GM12878 (cell line): ENCODE measurements at regions not wholly inside any gene's neighbourhood (a gene's known extent, or its start where the extent isn't known, plus 50 kb on each side); places are given as distances from the start of the nearest gene placed in this dataset.

Source experiments
- ATF3 ChIP-seq: IDR thresholded peaks from 2 replicates; pipeline ENCODE4 v1.6.1; 2011; ENCODE audit warnings: low read depth, mild to moderate bottlenecking, low read length, moderate library complexity, borderline replicate concordance; ENCODE audit errors: extremely low read depth
- CEBPZ ChIP-seq: fragments of 150-350 bp; IDR thresholded peaks from 2 replicates; pipeline ENCODE4 v1.6.1; 2016; ENCODE audit warnings: low read depth, low read length
- CTCF ChIP-seq, 3 experiments: IDR thresholded peaks in 2 of 3; conservative IDR thresholded peaks in 1 of 3; 2 replicates each; pipeline ENCODE4 v1.5.1; 2011; ENCODE audit warnings: low read depth in 3 of 3, low read length in 3 of 3, mild to moderate bottlenecking in 3 of 3, control low read depth in 2 of 3, moderate library complexity in 2 of 3, inconsistent platforms in 1 of 3, mixed read lengths in 1 of 3; ENCODE audit not compliant: control insufficient read depth in 2 of 3, insufficient read depth in 1 of 3; ENCODE audit errors: extremely low read depth in 1 of 3
- DPF2 ChIP-seq: fragments of 450-650 bp; IDR thresholded peaks from 2 replicates; pipeline ENCODE4 v1.6.1; 2017; ENCODE audit warnings: mild to moderate bottlenecking
- HDAC2 ChIP-seq: fragments of 200-600 bp; sonication (generic); IDR thresholded peaks from 2 replicates; pipeline ENCODE4 v1.6.1; 2017
- NBN ChIP-seq: fragments of 450-650 bp; IDR thresholded peaks from 2 replicates; pipeline ENCODE4 v1.6.1; 2016
- POLR2A ChIP-seq: IDR thresholded peaks from 2 replicates; pipeline ENCODE4 v1.6.1; 2011; ENCODE audit warnings: low read depth, mild to moderate bottlenecking, low read length
- POLR2AphosphoS5 ChIP-seq: IDR thresholded peaks from 2 replicates; pipeline ENCODE4 v1.6.1; 2011; ENCODE audit warnings: mild to moderate bottlenecking, low read length, inconsistent platforms
- RAD21 ChIP-seq: IDR thresholded peaks from 2 replicates; pipeline ENCODE4 v1.6.1; 2011; ENCODE audit warnings: mild to moderate bottlenecking, low read depth, low read length, moderate library complexity; ENCODE audit not compliant: insufficient read depth
- SIN3A ChIP-seq: IDR thresholded peaks from 2 replicates; pipeline ENCODE4 v1.6.1; 2012; ENCODE audit warnings: low read depth, low read length, improper control_type of control experiment
- SIX5 ChIP-seq: IDR thresholded peaks from 2 replicates; pipeline ENCODE4 v1.6.1; 2011; ENCODE audit warnings: mild to moderate bottlenecking, low read depth, low read length, moderate library complexity; ENCODE audit not compliant: severe bottlenecking
- YY1 ChIP-seq: IDR thresholded peaks from 2 replicates; pipeline ENCODE4 v1.6.1; 2011; ENCODE audit warnings: low read depth, mild to moderate bottlenecking, low read length

GRCh38 chr16:16863672-16864071, 484.7 kb downstream of the NPIPA7 start:
- TF ChIP-seq CTCF (IDR thresholded peaks at IDR 0.05 in 2 of 3, conservative IDR thresholded peaks at IDR 0.05 in 1 of 3; ENCODE audit: control insufficient read depth in 2 of 3, extremely low read depth in 1 of 3, insufficient read depth in 1 of 3, low read depth in 3 of 3, low read length in 3 of 3) = no peak
- no peak for TF ChIP-seq DPF2
- TF ChIP-seq SIN3A = no peak
- no peak for TF ChIP-seq NBN
- no peak for TF ChIP-seq POLR2A
- TF ChIP-seq POLR2AphosphoS5 = no peak
- no peak for TF ChIP-seq HDAC2
- TF ChIP-seq ATF3 = no peak
- TF ChIP-seq CEBPZ = no peak
- no peak for TF ChIP-seq SIX5
- no peak for TF ChIP-seq RAD21
- no peak for TF ChIP-seq YY1
